EH (cell line): ENCODE measurements at regions not wholly inside any gene's neighbourhood (a gene's known extent, or its start where the extent isn't known, plus 50 kb on each side); places are given as distances from the start of the nearest gene placed in this dataset.

ENCODE experiments used
- DNase-seq: peaks from one replicate; pipeline ENCODE4 v3.0.0-alpha.2; 2015; ENCODE audit warnings: low read depth

DNA sequence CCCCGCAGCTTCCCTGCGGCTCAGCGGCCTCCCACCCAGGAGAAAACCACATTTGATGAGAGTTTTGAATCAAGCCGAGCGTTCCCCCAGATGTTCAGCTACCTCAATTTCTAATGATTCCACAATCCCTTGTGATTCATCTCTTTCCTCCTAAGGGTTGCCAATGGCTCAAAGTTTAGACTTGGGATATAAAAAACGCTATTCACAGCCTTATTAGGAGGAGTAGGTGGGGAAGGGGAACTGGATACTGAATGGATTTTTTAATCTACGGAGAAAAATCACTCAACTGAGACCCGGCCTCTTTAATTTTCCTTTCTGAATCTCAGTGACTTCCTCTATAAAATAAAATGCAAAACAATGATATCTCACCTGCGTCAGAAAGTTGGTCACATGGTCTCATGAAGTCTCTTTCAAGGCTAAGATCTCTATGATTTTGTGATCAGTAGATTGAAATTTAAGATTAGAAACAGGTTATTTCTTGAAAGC, 192.6 kb upstream of the TCF4 start:
- peak; percentile 55 for DNase-seq

DNA sequence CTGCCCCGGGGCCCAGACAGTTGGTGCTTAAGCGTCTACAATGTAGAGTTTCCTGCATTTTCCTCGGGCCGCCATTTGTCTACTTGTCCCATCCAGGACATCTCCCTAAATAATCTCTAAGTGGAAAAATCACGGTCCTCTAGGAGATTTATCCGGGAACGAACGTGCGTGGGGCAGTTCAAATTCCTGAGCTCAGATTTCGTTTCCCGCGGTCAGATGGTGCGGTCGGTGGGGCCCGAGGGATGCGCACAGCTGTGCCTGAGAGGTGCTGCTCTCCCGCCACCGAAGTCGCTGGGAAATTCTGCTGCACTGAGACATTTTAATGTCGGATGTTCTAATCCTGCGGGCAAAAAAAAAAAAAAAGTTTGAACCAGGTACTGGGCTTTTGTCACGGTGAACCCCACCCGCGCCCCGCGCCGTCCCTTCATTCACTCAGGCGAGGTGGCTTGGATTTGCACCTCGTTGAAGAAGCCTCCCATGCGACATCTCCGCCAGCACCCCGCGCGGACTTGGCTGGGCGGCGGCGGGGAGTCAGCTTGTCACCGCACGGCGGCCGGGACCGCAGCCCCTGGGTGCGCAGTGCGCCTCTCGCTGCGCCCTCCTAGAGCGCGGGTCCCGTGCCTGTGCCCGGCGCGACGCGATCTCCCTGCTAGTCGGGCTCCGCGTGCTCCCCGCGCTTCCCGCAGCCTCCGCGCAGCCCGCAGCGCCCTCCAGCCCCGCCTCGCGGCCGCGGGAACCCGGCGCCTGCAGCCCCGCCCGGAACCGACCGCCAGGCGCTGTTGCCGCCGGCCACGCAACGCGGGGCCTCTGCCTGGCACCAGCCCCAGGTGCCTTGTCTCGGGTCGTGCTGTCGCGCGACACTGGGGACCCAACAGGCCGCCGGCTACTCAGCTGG, 191.9 kb upstream of the TCF4 start:
- peak; percentile 64 for DNase-seq

DNA sequence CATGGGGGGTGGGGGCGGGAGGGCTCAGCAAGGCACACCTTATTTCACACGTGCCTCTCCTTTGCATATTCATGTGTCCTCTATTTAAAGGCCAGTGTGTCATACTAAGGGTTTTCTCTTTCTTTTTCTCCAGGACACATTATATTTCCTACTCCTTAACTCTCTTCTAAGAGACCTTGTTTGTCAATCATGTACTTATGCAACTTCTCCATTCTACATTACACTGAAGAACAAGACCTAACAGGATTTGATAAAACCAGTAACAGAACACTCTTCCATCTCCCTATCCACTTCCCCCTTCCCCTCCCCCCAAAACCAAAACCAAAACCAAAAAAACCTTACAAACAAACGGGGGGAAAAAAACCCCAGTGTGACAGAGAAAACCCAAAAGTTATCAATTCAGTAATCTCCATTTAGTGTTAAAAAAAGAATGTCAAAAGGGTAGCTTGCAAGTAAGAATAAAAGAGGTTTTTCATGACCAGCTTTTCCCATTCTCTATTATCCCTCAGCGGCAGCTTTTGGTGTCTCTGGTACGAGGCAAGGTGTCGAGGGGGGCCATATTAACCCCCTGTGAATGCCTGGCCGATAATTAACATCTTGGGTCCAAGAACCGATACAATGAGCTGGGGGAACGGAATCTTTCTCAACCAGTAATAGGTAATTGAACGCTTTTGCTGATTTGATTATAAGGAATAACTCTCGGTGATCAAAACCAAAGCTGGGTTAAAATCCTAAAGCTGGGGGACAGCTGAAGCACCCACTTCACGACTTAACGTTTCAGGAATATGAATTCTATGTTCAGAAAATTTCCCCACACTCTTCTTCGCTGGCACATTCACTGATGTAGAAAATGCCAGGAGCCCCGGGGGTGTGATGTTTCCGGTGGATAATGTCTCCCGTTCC, 191.0 kb upstream of the TCF4 start:
- DNase-seq = peak; percentile 49

DNA sequence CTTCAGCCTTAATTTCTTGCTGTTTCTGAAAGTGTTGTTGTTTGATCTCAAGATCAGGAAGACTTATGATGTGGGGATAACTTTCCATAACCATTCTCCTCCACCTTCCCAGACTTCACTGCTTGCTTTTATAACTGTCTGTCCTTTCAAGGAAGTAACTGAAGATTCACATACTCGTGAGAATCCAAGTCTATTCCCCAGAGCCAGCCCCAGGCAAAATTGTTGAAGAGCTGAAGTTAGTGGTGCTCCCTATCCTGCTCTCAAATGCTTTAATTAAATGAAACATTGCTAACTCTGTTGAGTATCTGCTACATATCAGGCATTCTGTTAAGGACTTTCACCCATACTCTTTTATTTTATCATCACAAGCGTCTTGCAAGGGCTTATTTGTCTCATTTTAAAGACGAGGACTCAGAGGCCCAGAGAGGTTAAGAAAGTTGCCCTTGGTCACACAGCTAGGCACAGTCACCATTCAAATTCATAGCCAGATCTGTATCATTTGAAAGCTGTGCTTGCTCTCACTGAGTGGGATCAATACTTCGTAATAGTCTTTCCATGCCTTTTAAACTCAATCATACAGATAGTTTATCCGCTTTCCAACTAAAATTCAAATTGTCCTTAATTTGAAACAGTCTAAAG, 189.8 kb upstream of the TCF4 start:
- DNase-seq = peak; percentile 63

DNA sequence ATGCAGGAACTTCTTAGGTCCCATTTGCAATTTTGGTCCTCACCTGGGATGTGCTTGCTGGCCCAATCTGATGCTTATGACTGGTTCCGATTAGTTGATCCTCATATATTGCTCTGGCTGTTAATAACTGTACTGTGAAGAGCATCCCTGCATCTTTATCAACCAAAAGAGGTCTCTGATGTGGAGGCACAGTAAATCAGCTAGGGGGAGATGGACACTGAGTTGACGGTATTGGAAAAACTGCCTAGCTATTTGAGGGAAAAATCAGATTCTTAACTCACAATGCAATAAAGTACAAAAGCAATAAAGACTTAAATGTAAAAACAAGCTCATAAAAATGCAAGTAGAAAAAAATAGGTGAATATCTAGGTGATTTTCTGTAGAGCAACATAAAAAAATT, 188.0 kb upstream of the TCF4 start:
- no peak for DNase-seq

DNA sequence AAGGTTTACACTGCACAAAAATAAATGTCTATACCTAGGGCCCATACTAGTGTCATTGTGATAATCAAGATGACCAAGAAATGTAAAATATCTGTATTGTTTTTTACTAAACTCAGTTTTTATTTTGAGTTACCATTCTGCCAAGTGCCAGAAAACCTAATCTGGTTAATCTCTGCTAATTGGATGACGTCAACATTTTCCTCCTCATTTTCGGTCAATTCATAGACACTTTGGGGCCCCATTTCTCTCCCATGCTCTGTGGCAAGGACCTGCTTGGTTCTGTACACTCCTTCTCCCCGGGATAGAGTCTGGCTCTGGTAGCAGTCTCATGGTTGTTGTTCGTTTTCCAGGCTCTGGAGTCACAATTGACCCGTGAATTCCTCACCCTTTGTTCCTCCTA, 186.5 kb upstream of the TCF4 start:
- DNase-seq = no peak

DNA sequence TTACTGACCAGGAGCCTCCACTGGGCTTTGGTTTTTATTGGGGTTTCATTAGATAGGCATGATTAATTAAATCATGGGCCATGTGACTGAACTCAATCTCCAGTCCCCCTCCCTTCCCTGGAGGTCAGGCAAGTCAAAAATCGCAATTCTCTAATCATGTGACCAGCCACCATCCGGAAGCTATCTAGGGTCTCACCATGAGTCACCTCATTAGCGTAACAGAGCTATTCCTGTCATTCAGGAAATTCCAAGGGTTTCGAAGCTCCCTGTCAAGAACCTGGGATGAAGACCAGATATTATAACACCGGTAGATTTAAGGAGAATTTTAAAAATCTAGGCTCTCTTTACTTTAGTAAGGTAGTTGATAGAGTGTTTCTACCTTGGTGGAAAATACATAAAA, 180.3 kb upstream of the TCF4 start:
- peak; percentile 68 for DNase-seq

DNA sequence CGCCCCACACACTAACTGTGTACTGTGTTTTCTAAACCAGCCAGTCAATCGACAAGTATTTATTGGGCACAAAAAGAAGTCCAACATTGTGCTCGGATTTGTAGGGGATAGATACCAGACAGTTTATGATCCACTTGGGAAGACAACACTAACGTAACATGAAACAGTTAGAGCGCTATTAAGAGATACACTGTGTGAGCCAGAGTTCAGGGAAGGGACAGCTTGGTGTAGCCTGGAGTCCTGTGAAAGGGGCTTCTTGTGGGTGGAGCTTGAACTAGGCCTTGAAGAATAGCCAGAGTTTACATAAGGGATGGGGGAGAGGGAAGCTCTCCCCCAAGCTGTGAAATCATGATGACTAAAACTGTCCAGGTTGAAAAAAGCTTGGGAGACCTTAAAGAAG, 176.4 kb upstream of the TCF4 start:
- no peak for DNase-seq

DNA sequence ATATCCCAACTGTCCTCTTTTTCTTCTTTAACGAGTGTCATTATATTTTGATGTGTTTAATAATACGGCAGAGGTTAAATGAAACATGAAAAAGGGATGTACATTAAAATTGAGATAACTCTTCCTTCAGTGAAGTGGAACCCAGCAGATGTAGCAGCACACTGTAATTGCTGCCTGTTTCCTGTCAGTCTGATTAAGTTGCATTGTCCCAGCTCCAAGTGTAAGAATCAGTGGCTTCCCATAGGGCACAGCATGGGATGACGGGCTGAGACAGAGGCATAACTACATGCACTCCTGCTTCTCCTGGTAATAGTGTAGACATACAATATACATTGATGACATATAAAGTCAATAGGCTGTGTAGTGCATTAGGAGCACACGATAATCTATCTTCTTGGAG, 175.8 kb upstream of the TCF4 start:
- peak; percentile 35 for DNase-seq

DNA sequence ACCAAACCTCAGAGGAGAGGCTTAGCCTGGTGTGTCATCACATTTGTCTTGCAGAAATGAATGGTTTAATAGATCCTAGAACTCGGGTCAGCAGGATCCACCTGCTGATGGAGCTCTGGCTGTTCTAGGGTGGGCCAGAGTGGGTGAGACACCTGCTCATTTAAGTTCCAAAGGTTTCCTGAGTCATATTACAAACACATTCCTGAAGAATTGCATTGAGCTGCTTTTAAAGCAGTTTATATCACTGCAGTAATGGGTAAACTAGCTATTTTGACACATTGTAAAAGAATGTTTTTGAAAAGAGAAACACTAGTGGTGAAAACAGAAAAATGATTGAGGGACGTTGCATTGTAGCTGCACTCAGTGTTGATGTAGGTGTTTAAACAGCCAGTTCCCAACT, 175.3 kb upstream of the TCF4 start:
- peak; percentile 72 for DNase-seq

DNA sequence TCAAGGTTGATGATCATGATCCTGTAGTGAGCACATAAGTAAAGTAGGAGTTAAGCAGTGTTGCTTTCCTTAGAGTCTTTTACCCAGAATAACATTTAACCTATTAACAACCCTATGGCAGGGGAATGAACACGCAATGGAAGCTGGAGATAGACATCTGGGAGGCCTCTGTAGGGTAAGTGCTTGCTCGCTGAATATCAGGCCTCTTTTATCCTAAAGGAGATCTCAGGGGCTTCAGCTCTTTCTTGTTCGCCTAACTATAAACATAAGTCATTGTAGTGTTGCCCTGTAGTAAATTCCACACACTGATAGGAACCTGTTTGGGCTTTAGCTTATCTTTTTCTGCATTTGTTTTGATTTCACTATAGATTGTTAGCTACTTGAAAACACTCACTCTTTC, 174.4 kb upstream of the TCF4 start:
- no peak for DNase-seq

DNA sequence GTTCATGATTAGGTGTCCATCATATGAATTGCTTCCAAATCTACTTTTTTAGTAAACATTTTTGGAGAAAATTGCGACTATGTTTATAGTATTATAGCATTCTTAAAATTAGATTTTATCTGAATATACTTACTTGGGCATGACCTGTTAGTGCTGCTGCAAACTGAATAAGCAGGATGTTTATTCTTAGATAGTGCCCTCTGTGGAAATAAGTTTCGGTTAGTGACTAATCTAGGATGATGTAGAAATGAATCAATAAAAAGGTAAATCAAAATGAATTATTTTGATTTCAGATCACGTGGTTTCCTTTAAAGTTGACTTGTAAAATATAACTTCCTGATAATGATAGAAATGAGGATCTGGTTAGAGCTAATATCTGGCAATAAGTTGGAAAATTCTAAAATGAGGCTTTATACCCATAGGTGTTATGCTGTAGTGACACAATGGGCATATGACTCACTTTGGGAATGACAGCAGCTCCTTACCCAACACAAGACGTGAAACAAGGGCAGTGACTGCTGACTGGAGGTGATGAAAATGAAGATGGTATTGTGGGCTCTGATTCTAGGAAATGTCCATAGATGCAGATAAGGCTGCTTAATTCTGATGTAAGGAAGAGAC, 165.8 kb upstream of the TCF4 start:
- DNase-seq = peak; percentile 40

DNA sequence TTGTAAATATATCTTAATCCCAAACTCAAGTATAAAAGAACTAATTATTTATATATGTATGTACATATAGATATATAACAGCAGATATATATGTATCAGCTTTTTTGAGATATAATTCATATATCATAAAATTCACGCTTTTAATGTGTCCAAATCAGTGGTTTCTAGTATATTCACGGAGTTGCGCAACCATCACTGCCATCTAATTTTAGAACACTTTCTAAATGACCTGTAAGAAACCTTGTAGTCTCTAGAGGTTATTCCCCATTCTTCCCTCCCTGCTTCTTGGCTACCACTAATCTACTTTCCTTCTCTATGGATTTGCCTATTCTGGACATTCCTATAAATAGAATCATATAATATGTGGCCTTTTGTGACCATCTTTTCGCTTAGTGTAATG, 163.5 kb upstream of the TCF4 start:
- no peak for DNase-seq

DNA sequence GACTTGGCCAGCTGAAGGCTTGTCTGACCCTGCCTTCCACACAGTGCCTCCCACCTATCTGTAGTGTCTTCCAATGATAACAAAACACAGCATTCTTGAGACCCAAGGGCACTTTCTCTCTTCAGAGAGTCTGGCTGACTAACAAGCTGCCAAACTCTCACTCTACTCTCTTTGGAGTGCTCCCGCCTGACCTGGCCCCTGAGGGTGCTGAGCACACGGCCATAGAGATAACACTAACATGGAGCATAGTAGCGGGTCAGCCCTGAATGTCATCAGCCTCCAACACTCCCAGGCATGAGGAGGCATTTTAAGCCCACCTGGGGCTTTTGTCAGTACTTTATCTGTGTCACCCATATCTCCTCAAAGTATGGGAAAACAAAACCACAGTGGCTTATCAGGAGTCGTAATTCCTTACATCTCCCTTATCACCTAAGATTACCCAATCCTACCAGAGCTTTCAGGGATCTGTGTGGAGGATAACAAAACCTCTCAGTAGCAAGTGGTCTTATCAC, 160.3 kb upstream of the TCF4 start:
- no peak for DNase-seq

DNA sequence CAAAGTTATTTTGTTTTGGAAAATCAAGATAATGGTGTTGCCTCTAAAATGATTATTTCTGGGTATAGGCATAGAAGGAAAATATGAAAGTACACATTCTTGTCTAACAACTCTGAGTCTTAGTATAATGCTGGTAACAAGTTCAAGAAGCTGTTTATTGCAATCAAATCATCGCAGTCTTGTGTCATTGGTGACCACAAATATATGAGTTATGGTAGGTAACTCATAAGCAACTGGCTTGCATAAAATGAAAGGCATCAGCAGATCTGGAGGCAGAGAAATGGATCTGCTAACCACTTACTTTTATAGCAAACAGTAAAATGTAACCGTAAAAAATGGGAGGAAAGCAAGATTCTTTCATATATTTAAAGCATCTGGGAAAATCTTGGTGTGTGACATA, 156.2 kb upstream of the TCF4 start:
- DNase-seq = no peak

DNA sequence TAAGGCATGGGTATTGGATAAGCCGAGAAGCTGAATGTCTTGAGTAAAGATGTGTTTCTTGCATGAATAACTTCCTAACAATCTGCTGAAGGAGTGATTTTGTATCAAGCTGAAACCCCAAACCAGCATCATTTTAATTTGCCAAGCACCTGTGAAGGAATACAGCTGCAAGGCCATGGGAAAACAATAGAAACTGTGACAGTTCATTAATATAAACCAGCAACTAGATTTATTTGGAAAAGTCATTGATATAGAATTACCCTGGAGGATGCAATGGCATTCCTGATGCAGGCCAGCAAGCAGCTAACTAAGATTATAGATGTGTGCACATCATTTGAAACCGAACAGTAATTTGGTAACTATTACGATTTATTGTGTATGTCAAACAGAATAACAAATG, 155.7 kb upstream of the TCF4 start:
- no peak for DNase-seq

DNA sequence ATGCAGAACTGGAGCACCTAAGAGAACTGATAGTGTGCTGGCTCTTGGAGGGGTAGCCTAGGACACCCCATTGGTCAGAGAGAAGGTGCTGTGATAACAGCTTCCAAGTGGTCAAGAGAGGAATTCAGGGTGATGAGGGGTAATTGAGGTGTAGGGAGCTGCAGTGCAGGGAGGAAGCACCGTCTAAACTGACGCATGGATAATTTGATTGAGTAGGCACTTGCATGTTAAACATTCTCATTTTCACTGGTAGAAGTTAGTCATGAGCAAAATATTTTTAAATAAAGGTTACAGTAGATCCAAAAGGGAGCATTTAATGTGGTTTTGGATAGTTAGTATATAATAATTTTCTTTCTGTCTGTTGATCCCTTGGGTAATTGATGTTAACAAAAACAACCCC, 155.1 kb upstream of the TCF4 start:
- DNase-seq = no peak

DNA sequence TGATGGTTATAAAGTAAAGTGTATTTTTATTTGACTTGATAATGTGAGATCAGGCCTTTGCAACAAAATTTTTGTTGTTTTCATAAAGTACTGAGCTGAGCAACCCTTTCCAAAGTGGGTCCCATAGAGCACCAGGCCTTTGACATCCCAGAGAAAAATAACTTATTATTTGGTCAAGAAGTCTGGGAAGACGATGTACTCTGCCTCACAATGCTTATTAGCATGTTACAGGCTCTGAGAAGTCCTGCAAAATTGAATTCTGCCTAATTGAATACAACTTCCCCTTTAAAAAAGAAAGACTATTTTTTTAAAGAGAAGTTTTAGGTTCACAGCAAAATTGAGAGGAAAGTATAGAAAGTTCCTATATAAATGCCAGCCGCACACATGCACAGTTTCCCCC, 151.5 kb upstream of the TCF4 start:
- no peak for DNase-seq

DNA sequence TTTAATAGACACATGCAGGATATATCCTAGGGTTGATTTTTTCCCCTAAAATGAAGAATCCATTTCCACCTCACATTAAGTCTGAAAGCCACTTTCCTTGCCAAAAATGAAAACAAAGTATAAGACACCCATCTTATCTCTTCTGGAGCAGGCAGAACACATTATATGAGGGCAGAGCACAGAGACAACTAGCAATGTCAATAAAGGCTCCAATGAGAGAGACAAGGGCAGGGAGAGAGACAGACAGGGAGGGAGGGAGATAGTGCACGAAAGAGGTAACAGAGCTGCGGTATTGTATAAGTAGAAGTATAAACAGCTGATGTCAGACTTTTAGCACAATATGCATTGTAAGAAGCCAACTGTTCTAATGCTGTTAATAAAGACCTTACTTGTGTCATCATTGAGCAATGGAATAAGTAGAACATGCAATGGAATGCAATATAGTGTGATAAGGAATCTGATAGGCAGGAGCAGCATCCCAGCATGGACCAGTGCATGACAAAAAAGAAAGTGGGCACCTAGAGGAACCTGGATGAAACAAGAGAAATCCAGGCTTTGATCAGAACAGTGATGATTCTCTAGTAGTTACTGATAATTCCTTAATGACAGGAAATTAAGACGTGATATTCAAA, 150.6 kb upstream of the TCF4 start:
- no peak for DNase-seq

DNA sequence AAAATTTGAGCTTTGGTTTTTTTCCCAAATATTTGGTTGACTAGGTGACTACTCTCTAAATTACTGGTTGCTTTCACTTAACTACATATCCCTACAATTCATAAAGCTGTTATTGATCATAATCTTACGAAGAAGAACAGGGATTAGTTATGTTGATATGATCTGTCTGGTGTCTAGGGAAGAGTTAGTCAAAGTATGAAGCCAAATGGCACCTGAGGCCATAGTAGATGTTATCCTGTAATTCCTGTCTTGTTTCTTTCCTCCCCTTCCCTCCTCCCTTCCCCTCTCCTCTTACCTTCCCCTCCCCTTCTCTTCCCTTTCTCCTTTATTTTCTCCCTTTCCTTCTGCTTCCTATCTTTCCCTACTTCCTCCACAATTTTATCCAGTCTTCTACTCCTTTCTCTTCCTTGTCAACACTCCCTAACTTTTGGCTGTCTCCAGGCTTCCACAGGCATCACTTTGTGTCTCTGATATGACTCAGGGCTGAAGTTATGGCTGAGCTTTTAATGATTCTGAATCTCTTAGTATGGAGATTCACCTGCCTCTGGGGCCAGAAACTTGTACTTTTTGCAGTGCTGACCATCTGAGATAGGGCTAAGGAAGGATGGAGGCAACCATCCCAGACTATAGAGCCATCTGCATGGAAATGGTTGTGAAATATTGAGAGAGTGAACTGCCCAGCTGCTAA, 149.9 kb upstream of the TCF4 start:
- no peak for DNase-seq

DNA sequence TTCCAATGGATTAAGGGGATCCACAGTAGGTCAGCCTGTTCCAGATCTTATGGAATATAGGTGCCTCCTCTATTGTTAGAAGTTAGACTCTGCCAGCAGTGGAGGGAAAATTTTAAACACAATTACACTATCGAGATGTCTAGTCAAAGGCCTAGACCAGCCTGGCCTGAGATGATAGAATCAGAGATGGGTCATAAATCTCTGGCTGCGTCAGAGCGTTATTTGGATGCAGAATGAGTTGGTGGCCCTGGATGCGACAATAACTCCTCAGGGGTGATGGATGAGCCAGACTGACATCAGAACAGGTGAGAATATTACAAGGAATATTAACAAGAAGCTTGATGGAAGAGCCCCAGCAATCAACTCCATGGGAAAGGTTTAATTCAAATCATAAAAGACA, 149.3 kb upstream of the TCF4 start:
- DNase-seq = no peak
